ENCODE measurements at regions not wholly inside any gene's neighbourhood (a gene's known extent, or its start where the extent isn't known, plus 50 kb on each side); places are given as distances from the start of the nearest gene placed in this dataset.
"Not testable (repeated sequence)": the region's sequence is repeated elsewhere in the genome, so short reads cannot be mapped to it uniquely, and the experiment has no call there.

- H3K36me3 ChIP-seq (ENCODE audit: control insufficient read depth, insufficient read depth, low read length); intact Hi-C loops (cut with micrococcal nuclease); in situ Hi-C loops (cut with MboI); H3K9me1 ChIP-seq (ENCODE audit: control insufficient read depth, insufficient read depth, low read length); H3K4me3 ChIP-seq; H3K9ac ChIP-seq (ENCODE audit: insufficient read depth in 1 of 2, low read depth in 2 of 2, low read length in 2 of 2); H3K27me3 ChIP-seq (ENCODE audit: control insufficient read depth in 2 of 2, insufficient read depth in 2 of 2, low read length in 2 of 2); FAIRE-seq; CTCF ChIA-PET (ENCODE audit: low intra/inter-chr PET ratio); H3K79me2 ChIP-seq (ENCODE audit: control insufficient read depth, insufficient read depth, low read length); POLR2A ChIA-PET; H3K4me2 ChIP-seq (ENCODE audit: insufficient read depth, low read length); H2AFZ ChIP-seq (ENCODE audit: low read depth, low read length); BruUV-seq (replicated peaks); ATAC-seq; H4K20me1 ChIP-seq (replicated peaks; ENCODE audit: control insufficient read depth, insufficient read depth, low read length); H3K4me1 ChIP-seq (replicated peaks in 1 of 2; ENCODE audit: control insufficient read depth in 2 of 2, insufficient read depth in 2 of 2, low read length in 2 of 2); H3K27ac ChIP-seq (ENCODE audit: extremely low read depth, low read depth, low read length); H3K9me3 ChIP-seq (replicated peaks; ENCODE audit: control insufficient read depth, insufficient read depth, low read depth, low read length): not testable (repeated sequence)
- 21% methylated on average over 14 of the region's 14 CpGs for WGBS (ENCODE audit: insufficient coverage, low coverage, missing lambda C conversion rate)
- peak in 1 of 4 experiments; percentile 0 for DNase-seq (ENCODE audit: extremely low read depth in 1 of 4, low spot score in 3 of 4)
Observed at GRCh38 chr21:8757399-8758093, 1763.8 kb upstream of the TPTE start.

- peak overlapping the region; percentile 74 to 90 for H3K9ac ChIP-seq (ENCODE audit: insufficient read depth in 1 of 2, low read depth in 2 of 2, low read length in 2 of 2)
- H3K9me1 ChIP-seq (ENCODE audit: control insufficient read depth, insufficient read depth, low read length); H3K4me1 ChIP-seq (replicated peaks in 1 of 2; ENCODE audit: control insufficient read depth in 2 of 2, insufficient read depth in 2 of 2, low read length in 2 of 2); FAIRE-seq; CTCF ChIA-PET (ENCODE audit: low intra/inter-chr PET ratio); intact Hi-C loops (cut with micrococcal nuclease); POLR2A ChIA-PET; H3K27me3 ChIP-seq (ENCODE audit: control insufficient read depth in 2 of 2, insufficient read depth in 2 of 2, low read length in 2 of 2); H3K36me3 ChIP-seq (ENCODE audit: control insufficient read depth, insufficient read depth, low read length); H3K79me2 ChIP-seq (ENCODE audit: control insufficient read depth, insufficient read depth, low read length); BruUV-seq (replicated peaks); H4K20me1 ChIP-seq (replicated peaks; ENCODE audit: control insufficient read depth, insufficient read depth, low read length); in situ Hi-C loops (cut with MboI); H3K9me3 ChIP-seq (replicated peaks; ENCODE audit: control insufficient read depth, insufficient read depth, low read depth, low read length); TF ChIP-seq NR2C2 (CRISPR knock-in tag; IDR thresholded peaks at IDR 0.05): not testable (repeated sequence)
- H3K27ac ChIP-seq (ENCODE audit: extremely low read depth, low read depth, low read length), result peak overlapping the region; percentile 77; the same call in 2 of the 3 replicates
- H3K4me3 ChIP-seq, result peak overlapping the region; percentile 56
- ATAC-seq (peak; percentile 71; the same call in 2 of the 3 replicates), DNase-seq (ENCODE audit: extremely low read depth in 1 of 4, low spot score in 3 of 4) (peak; percentile 57 to 88 (median 69))
- H2AFZ ChIP-seq (ENCODE audit: low read depth, low read length), result peak overlapping the region; percentile 81
- 3% methylated on average over 25 of the region's 25 CpGs for WGBS (ENCODE audit: insufficient coverage, low coverage, missing lambda C conversion rate)
- peak overlapping the region; percentile 85 for H3K4me2 ChIP-seq (ENCODE audit: insufficient read depth, low read length)
- peak; percentile 84 for TF ChIP-seq POLR2G (IDR thresholded peaks at IDR 0.05; ENCODE audit: low read depth, low read length)
- peak; percentile 42; the same call in 1 of the 2 replicates for TF ChIP-seq POLR2H (tag; IDR thresholded peaks at IDR 0.05; ENCODE audit: low read depth)
- TF ChIP-seq MAZ (CRISPR knock-in tag; conservative IDR thresholded peaks at IDR 0.05 in 1 of 2, IDR thresholded peaks at IDR 0.05 in 1 of 2), result 0 out of 4 replicates have a peak, but pooled peaks of 1 of the 2 experiments have one; percentile 31
- 0 out of 2 replicates have a peak, but pooled peaks have one; percentile 34 for TF ChIP-seq SUPT5H (IDR thresholded peaks at IDR 0.05)
- TF ChIP-seq ZBTB11 (CRISPR knock-in tag; IDR thresholded peaks at IDR 0.05), result peak in 1 of 3 experiments; percentile 65; a peak in 2 of 6 replicates
- peak; percentile 15 for TF ChIP-seq MEIS2 (IDR thresholded peaks at IDR 0.05; ENCODE audit: partially characterized antibody)
- 0 out of 2 replicates have a peak, but pooled peaks have one; percentile 8 for TF ChIP-seq NR2C2 (tag; IDR thresholded peaks at IDR 0.05)
- TF ChIP-seq ELF1 (tag; IDR thresholded peaks at IDR 0.05), result peak; percentile 40; the same call in 1 of the 2 replicates
- TF ChIP-seq NFIC (IDR thresholded peaks at IDR 0.05), result 0 out of 2 replicates have a peak, but pooled peaks have one; percentile 9
- peak; percentile 90 to 91 for TF ChIP-seq NRF1 (conservative IDR thresholded peaks at IDR 0.05 in 1 of 2, IDR thresholded peaks at IDR 0.05 in 1 of 2)
Observed at GRCh38 chr21:8758921-8759367, 1762.4 kb upstream of the TPTE start.
